Epithelial cell of esophagus (primary cell): ENCODE measurements at regions not wholly inside any gene's neighbourhood (a gene's known extent, or its start where the extent isn't known, plus 50 kb on each side); places are given as distances from the start of the nearest gene placed in this dataset.
A peak's percentile ranks its signal among the peaks of the same experiment; 100 is the strongest.

Experiments
- DNase-seq: peaks from one replicate; pipeline ENCODE4 v3.0.0; 2010; ENCODE audit warnings: low read depth
- H3K4me3 ChIP-seq: 2 replicates; pipeline ENCODE4 v1.5.1; 2011; ENCODE audit warnings: mild to moderate bottlenecking, low read length, control low read depth
- TF ChIP-seq, protein P1 (sequence below): IDR thresholded peaks from 2 replicates; pipeline ENCODE4 v1.5.1; 2011; ENCODE audit warnings: low read depth, mild to moderate bottlenecking, low read length, control low read depth, inconsistent platforms; ENCODE audit not compliant: insufficient read depth; ENCODE audit errors: missing control alignments

DNA sequence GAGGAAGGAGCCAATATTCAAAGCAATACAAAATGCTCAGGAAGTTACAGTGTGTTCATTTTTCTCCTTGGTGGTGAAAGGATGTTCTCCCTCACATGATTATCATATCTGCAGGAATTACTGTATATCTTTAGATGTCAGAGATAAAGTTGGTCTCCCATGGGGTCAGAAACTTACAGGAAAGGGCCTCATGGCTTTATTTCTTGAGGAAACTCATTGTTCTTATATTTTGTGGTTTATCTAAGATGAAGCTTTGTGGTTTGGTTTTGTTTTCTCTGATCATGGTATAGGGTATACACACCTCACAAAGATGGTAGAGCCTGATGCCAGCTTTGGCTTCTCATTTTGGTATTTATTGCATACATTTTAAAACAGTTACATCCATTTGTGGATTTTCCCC lies 100.5 kb upstream of the STXBP5 start:
- DNase-seq: no peak
- no peak overlapping the region for H3K4me3 ChIP-seq
- TF ChIP-seq, protein P1, sequence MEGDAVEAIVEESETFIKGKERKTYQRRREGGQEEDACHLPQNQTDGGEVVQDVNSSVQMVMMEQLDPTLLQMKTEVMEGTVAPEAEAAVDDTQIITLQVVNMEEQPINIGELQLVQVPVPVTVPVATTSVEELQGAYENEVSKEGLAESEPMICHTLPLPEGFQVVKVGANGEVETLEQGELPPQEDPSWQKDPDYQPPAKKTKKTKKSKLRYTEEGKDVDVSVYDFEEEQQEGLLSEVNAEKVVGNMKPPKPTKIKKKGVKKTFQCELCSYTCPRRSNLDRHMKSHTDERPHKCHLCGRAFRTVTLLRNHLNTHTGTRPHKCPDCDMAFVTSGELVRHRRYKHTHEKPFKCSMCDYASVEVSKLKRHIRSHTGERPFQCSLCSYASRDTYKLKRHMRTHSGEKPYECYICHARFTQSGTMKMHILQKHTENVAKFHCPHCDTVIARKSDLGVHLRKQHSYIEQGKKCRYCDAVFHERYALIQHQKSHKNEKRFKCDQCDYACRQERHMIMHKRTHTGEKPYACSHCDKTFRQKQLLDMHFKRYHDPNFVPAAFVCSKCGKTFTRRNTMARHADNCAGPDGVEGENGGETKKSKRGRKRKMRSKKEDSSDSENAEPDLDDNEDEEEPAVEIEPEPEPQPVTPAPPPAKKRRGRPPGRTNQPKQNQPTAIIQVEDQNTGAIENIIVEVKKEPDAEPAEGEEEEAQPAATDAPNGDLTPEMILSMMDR: no peak

DNA sequence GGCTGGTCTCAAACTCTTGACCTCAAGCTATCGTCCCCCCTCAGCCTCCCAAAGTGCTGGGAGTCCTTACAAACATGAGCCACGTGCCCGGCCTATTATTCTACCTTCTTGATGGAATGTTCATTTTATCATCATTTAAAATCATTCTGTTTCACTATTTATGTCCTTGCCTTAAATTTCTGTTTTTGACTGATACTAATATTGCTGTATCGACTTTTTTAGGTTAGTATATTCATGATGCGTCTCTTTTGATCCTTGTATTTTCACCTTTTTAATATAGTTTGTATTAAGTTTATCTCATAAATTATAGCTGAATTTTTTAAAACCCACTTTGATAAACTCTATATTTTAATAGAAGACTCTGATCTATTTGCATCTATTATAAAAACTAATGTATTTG lies 98.4 kb upstream of the STXBP5 start:
- TF ChIP-seq, protein P1: no peak
- DNase-seq: no peak

DNA sequence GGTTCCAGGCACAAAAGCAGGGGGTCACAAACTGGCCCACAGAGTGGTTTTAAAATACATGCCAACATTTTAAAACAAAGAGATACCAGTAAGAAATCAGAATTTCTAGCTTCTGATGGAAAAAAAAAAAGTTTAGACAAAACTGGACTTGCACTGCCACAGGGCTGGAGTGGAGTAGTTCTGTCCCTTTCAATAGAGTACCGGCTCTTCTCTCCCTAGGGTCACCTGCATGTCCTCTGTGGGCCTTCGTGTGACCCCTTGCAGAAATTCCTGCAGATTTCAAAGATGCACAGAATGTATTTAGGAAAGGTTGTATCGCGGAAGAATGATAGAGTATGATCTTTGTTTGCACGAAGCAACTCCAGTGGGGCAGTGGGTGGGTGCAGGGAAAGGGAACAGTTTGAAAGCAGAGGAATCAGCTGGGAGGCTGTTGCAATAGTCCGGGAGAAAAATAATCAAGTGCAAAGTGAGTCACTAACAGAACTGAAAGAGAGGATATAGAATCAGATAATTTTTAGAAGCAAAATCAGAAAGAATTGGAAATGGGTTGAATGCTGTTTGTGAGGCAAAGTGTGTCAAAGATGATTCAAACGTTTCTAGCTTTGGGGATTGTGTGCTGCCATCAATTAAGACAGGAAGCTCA lies 97.3 kb upstream of the STXBP5 start:
- TF ChIP-seq, protein P1: no peak
- DNase-seq: peak; percentile 24
- H3K4me3 ChIP-seq: no peak overlapping the region

More for the DNA sequence above, 98.4 kb upstream of the STXBP5 start:
- no peak overlapping the region for H3K4me3 ChIP-seq

DNA sequence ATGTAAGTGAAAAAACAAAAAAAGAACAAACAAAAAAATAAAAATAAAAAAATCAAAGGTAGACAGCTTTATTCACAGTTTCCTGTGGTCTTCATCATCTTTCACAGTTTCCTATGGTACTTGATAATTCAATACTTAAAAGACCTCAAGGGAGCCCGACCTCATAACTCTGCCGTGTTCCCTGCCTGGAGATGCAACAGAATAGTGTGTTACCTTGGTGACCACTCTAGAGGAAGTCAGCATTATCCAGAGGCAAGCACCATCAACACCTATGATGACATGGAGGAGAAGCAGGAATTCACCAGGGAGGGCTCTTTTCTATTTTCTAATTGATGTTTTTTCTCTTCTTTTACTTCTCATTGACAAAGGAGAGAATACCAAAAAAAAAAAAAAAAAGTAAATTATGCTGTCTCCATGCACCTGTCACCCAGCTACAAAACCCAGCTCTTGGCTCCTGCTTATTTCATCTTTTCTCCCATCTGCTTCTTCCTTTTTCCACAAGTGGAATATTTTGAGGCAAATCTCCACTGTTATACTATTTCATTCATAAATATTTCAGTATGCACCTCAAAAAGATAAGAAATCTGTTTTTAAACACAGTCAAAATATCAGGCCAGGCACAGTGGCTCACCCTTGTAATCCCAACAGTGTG lies 95.8 kb upstream of the STXBP5 start:
- no peak for DNase-seq
- no peak overlapping the region for H3K4me3 ChIP-seq
- TF ChIP-seq, protein P1: no peak

DNA sequence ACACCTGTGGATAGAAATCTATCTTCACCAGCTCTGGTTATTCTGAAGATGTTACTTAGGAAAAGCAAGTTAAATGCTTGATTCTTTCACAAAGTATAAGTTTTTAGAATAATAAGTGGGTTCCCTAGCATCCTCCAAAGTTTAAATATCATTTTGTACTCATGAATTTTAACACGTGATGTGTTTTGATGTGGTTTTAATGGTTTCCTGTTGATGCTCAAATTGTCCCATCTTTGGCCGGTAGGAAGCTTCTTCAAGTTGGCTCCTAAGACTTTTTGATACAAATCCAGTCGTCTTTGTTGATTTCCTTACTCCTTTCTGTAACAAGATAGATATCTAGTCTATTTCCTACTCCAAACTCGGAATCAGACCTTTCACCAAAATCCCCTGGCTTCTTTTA lies 94.5 kb upstream of the STXBP5 start:
- TF ChIP-seq, protein P1: no peak
- H3K4me3 ChIP-seq: no peak overlapping the region
- no peak for DNase-seq

DNA sequence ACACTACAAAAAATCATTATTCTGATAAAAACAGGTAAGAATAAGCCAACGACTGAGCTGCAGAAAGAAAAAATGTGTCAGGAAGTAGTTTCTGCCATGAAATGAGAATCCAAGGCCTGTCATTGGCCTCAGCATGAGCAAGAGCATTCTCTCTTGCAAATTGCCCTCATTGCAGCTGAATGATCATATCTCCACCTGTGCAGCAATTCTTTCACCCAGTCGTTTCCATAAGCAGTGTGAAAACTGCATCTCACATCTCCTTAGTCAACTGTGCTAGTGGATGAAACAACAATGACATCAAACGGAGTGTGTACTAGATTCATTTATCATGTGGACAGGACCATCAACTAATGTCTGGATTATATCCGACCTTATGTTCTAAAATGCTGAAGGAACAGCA lies 88.2 kb upstream of the STXBP5 start:
- TF ChIP-seq, protein P1: no peak
- DNase-seq: no peak
- no peak overlapping the region for H3K4me3 ChIP-seq

DNA sequence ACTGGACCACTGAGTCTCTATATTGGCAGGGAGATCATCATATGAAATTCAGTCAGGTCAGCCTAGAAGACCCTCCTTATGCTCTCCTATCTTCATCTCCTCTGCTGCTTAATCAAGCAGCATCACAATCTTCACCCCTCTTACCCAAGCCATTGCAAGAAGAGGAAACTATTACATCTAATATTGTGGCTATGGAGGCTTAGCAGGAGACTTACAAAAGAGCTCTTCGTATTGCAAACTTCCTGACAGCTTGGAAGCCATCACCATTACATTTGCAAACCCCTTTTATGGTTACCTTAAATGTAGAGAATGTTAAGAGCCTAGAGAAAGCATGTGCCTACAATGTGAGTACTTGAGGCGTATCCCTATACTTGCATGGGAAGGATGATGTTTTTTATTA lies 87.2 kb upstream of the STXBP5 start:
- DNase-seq: no peak
- TF ChIP-seq, protein P1: no peak
- no peak overlapping the region for H3K4me3 ChIP-seq
